IPS-20b (cell line): ENCODE measurements at regions not wholly inside any gene's neighbourhood (a gene's known extent, or its start where the extent isn't known, plus 50 kb on each side); places are given as distances from the start of the nearest gene placed in this dataset.
"Not testable (repeated sequence)": the region's sequence is repeated elsewhere in the genome, so short reads cannot be mapped to it uniquely, and the experiment has no call there.

ENCODE experiments used
- H3K27ac ChIP-seq: one replicate; pipeline ENCODE4 v1.5.1; 2013; ENCODE audit warnings: low read length
- H3K27me3 ChIP-seq: 2 replicates; pipeline ENCODE4 v1.6.1; 2013; ENCODE audit warnings: mild to moderate bottlenecking, low read length, inconsistent platforms; ENCODE audit not compliant: insufficient read depth
- H3K36me3 ChIP-seq: 2 replicates; pipeline ENCODE4 v1.6.1; 2013; ENCODE audit warnings: low read depth, mild to moderate bottlenecking, inconsistent platforms, low read length, moderate library complexity; ENCODE audit not compliant: insufficient read depth
- H3K4me1 ChIP-seq: 2 replicates; pipeline ENCODE4 v1.6.1; 2013; ENCODE audit warnings: mild to moderate bottlenecking, control low read depth, inconsistent platforms, low read length, moderate library complexity; ENCODE audit not compliant: insufficient read depth
- H3K4me3 ChIP-seq: 2 replicates; pipeline ENCODE4 v1.5.1; 2013; ENCODE audit warnings: mild to moderate bottlenecking, low read length, inconsistent platforms
- H3K9ac ChIP-seq: 2 replicates; pipeline ENCODE4 v1.6.1; 2013; ENCODE audit warnings: low read depth, mild to moderate bottlenecking, inconsistent platforms, low read length, moderate library complexity
- H3K9me3 ChIP-seq: 2 replicates; pipeline ENCODE4 v1.6.1; 2013; ENCODE audit warnings: mild to moderate bottlenecking, low read depth, low read length, inconsistent platforms; ENCODE audit not compliant: insufficient read depth

GRCh38 chr11:134596404-134596803, 184.4 kb upstream of the B3GAT1 start:
- H3K4me3 ChIP-seq = no peak overlapping the region
- H3K27me3 ChIP-seq = no peaks in the 10 kb centered on the region
- no peak overlapping the region for H3K27ac ChIP-seq
- no peaks in the 10 kb centered on the region for H3K36me3 ChIP-seq
- H3K9me3 ChIP-seq = no peaks in the 10 kb centered on the region
- H3K9ac ChIP-seq = no peak overlapping the region
- H3K4me1 ChIP-seq = no peaks in the 10 kb centered on the region

- no peaks in the 10 kb centered on the region for H3K36me3 ChIP-seq
- no peak overlapping the region for H3K4me3 ChIP-seq
- H3K27ac ChIP-seq = no peak overlapping the region
- no peaks in the 10 kb centered on the region for H3K4me1 ChIP-seq
- H3K9ac ChIP-seq = no peak overlapping the region
- H3K27me3 ChIP-seq = peaks cover 3% of the 10 kb centered on the region; the same call in 1 of the 2 replicates
- no peaks in the 10 kb centered on the region for H3K9me3 ChIP-seq
Observed at GRCh38 chr11:134592391-134592990, 180.4 kb upstream of the B3GAT1 start.

- Histone ChIP-seq H3K4me3 (no peak overlapping the region), H3K9ac (no peak overlapping the region), H3K27ac (no peak overlapping the region), H3K9me3 (no peaks in the 10 kb centered on the region), H3K36me3 (no peaks in the 10 kb centered on the region), H3K4me1 (no peaks in the 10 kb centered on the region), H3K27me3 (peaks cover 9% of the 10 kb centered on the region)
Observed at GRCh38 chr11:134591338-134591737, 179.3 kb upstream of the B3GAT1 start.

- Histone ChIP-seq H3K36me3 (no peaks in the 10 kb centered on the region), H3K9me3 (no peaks in the 10 kb centered on the region), H3K9ac (no peak overlapping the region), H3K27ac (no peak overlapping the region), H3K4me1 (0 out of 2 replicates have a peak, but pooled peaks cover 6% of the 10 kb centered on the region), H3K27me3 (peaks cover 9% of the 10 kb centered on the region), H3K4me3 (no peak overlapping the region)
Observed at GRCh38 chr11:134589129-134589528, 177.1 kb upstream of the B3GAT1 start.

GRCh38 chr11:134588460-134589110, 176.5 kb upstream of the B3GAT1 start:
- not testable (repeated sequence) for H3K27me3 ChIP-seq

GRCh38 chr11:134587345-134587744, 175.3 kb upstream of the B3GAT1 start:
- Histone ChIP-seq H3K27me3 (peaks cover 9% of the 10 kb centered on the region), H3K9ac (no peak overlapping the region), H3K36me3 (no peaks in the 10 kb centered on the region), H3K4me3 (no peak overlapping the region), H3K27ac (no peak overlapping the region), H3K4me1 (0 out of 2 replicates have a peak, but pooled peaks cover 6% of the 10 kb centered on the region), H3K9me3 (no peaks in the 10 kb centered on the region)

More at GRCh38 chr11:134588460-134589110, 176.5 kb upstream of the B3GAT1 start:
- H3K4me3 ChIP-seq, H3K4me1 ChIP-seq, H3K27ac ChIP-seq, H3K36me3 ChIP-seq, H3K9me3 ChIP-seq, H3K9ac ChIP-seq: not testable (repeated sequence)

GRCh38 chr11:134586726-134587125, 174.7 kb upstream of the B3GAT1 start:
- Histone ChIP-seq H3K27ac (no peak overlapping the region), H3K4me3 (no peak overlapping the region), H3K4me1 (0 out of 2 replicates have a peak, but pooled peaks cover 6% of the 10 kb centered on the region), H3K27me3 (peaks cover 9% of the 10 kb centered on the region), H3K9me3 (no peaks in the 10 kb centered on the region), H3K9ac (no peak overlapping the region), H3K36me3 (no peaks in the 10 kb centered on the region)

- no peaks in the 10 kb centered on the region for H3K36me3 ChIP-seq
- H3K4me3 ChIP-seq = no peak overlapping the region
- no peak overlapping the region for H3K9ac ChIP-seq
- no peaks in the 10 kb centered on the region for H3K9me3 ChIP-seq
- H3K27me3 ChIP-seq = peaks cover 9% of the 10 kb centered on the region
- H3K4me1 ChIP-seq = 0 out of 2 replicates have a peak, but pooled peaks cover 6% of the 10 kb centered on the region
- no peak overlapping the region for H3K27ac ChIP-seq
Observed at GRCh38 chr11:134585666-134586610, 173.9 kb upstream of the B3GAT1 start.

GRCh38 chr11:134584706-134585445, 172.8 kb upstream of the B3GAT1 start:
- Histone ChIP-seq H3K9me3 (no peaks in the 10 kb centered on the region), H3K36me3 (no peaks in the 10 kb centered on the region), H3K4me3 (no peak overlapping the region), H3K27ac (no peak overlapping the region), H3K9ac (no peak overlapping the region), H3K27me3 (peaks cover 9% of the 10 kb centered on the region), H3K4me1 (0 out of 2 replicates have a peak, but pooled peaks cover 6% of the 10 kb centered on the region)

GRCh38 chr11:134584001-134584561, 172.0 kb upstream of the B3GAT1 start:
- Histone ChIP-seq H3K4me1 (0 out of 2 replicates have a peak, but pooled peaks cover 6% of the 10 kb centered on the region), H3K36me3 (no peaks in the 10 kb centered on the region), H3K9ac (no peak overlapping the region), H3K27me3 (peaks cover 9% of the 10 kb centered on the region), H3K4me3 (no peak overlapping the region), H3K9me3 (no peaks in the 10 kb centered on the region), H3K27ac (no peak overlapping the region)
